CD8-positive, alpha-beta memory T cell (primary cell): ENCODE measurements at regions not wholly inside any gene's neighbourhood (a gene's known extent, or its start where the extent isn't known, plus 50 kb on each side); places are given as distances from the start of the nearest gene placed in this dataset.

ENCODE experiments used
- CTCF ChIA-PET: fragments of 350-600 bp; sonication (Branson Sonifier 250); formaldehyde crosslinking; loops from one replicate; lab custom pipeline; 2021; ENCODE audit warnings: antibody characterized with exemption; lab: Charles Lee
- POLR2A ChIA-PET: fragments of 350-600 bp; sonication (Branson Sonifier 250); formaldehyde crosslinking; loops from one replicate; lab custom pipeline; 2021; ENCODE audit warnings: antibody characterized with exemption; lab: Charles Lee
- DNase-seq, 5 donors: peaks; one replicate each; pipeline versions ENCODE4 v3.0.0 to v3.0.0-alpha.2; 2020 to 2022; ENCODE audit warnings: mixed read lengths in 1 of 5
- H3K27ac ChIP-seq: one replicate; pipeline ENCODE4 v1.7.0; 2013; ENCODE audit warnings: low read depth, mild to moderate bottlenecking, low read length, moderate library complexity
- H3K27me3 ChIP-seq: 2 replicates; pipeline ENCODE4 v1.7.0; 2013; ENCODE audit warnings: low read length, mild to moderate bottlenecking; ENCODE audit not compliant: insufficient read depth, poor library complexity, severe bottlenecking
- H3K36me3 ChIP-seq: 2 replicates; pipeline ENCODE4 v1.7.0; 2013; ENCODE audit warnings: mild to moderate bottlenecking, low read length, moderate library complexity; ENCODE audit not compliant: insufficient read depth
- H3K4me1 ChIP-seq: 2 replicates; pipeline ENCODE4 v1.7.0; 2013; ENCODE audit warnings: mild to moderate bottlenecking, low read length, moderate library complexity; ENCODE audit not compliant: insufficient read depth
- H3K4me3 ChIP-seq: 2 replicates; pipeline ENCODE4 v1.7.0; 2013; ENCODE audit warnings: mild to moderate bottlenecking, low read length
- H3K9me3 ChIP-seq: 2 replicates; pipeline ENCODE4 v1.7.0; 2013; ENCODE audit warnings: mild to moderate bottlenecking, low read length
- H3K27ac Mint-ChIP-seq, 8 donors: one replicate each; pipeline ENCODE4 v1.8.0; 2020 to 2021; ENCODE audit warnings: mixed read lengths in 8 of 8, mild to moderate bottlenecking in 6 of 8, inconsistent platforms in 3 of 8, moderate library complexity in 3 of 8
- H3K27me3 Mint-ChIP-seq, 2 donors: one replicate each; pipeline ENCODE4 v1.8.0; 2020 to 2021; ENCODE audit warnings: mixed read lengths in 2 of 2, mild to moderate bottlenecking in 1 of 2, moderate library complexity in 1 of 2
- H3K36me3 Mint-ChIP-seq, 3 donors: one replicate each; pipeline ENCODE4 v1.8.0; 2020 to 2021; ENCODE audit warnings: mixed read lengths in 3 of 3, inconsistent platforms in 1 of 3, mild to moderate bottlenecking in 1 of 3
- H3K4me1 Mint-ChIP-seq, 3 donors: one replicate each; pipeline ENCODE4 v1.8.0; 2020 to 2021; ENCODE audit warnings: mixed read lengths in 3 of 3, inconsistent platforms in 1 of 3, mild to moderate bottlenecking in 1 of 3
- H3K4me3 Mint-ChIP-seq, 7 donors: one replicate each; pipeline ENCODE4 v1.8.0; 2020 to 2021; ENCODE audit warnings: mixed read lengths in 7 of 7, mild to moderate bottlenecking in 6 of 7, moderate library complexity in 4 of 7, inconsistent platforms in 2 of 7
- H3K9me3 Mint-ChIP-seq, 5 donors: one replicate each; pipeline ENCODE4 v1.8.0; 2020 to 2022; ENCODE audit warnings: mixed read lengths in 5 of 5, mild to moderate bottlenecking in 3 of 5, moderate library complexity in 2 of 5, inconsistent platforms in 1 of 5

DNA sequence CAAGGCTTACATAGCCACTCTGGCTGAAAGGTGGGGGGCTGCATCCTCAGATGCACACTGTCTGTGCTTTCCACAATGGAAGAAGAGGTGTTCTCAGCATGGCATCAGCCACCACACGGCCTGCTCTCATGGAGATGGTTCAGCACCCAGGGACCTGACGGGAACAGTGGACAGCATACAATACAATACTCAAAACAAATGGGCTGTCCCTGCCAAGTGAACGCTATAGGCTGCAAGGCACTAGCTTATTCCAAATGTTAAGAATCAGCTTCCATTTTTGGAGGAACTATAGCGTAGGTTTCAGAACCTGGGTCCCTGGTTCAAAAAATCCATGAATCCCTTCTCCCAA lies 77.2 kb downstream of the ZNF608 start:
- no peaks in the 10 kb centered on the region for H3K27me3 ChIP-seq
- H3K36me3 ChIP-seq = no peaks in the 10 kb centered on the region
- Mint-ChIP-seq H3K9me3 (peaks cover 0 to 6% (median 0%) of the 10 kb centered on the region in 5 donors), H3K27ac (no peak overlapping the region), H3K4me1 (no peaks in the 10 kb centered on the region), H3K4me3 (no peak overlapping the region), H3K27me3 (no peaks in the 10 kb centered on the region), H3K36me3 (no peaks in the 10 kb centered on the region)
- POLR2A ChIA-PET = no interaction called here
- H3K4me1 ChIP-seq = no peaks in the 10 kb centered on the region
- H3K9me3 ChIP-seq = no peaks in the 10 kb centered on the region
- H3K4me3 ChIP-seq = no peak overlapping the region
- CTCF ChIA-PET = no interaction called here
- no peak for DNase-seq
- H3K27ac ChIP-seq = no peak overlapping the region

DNA sequence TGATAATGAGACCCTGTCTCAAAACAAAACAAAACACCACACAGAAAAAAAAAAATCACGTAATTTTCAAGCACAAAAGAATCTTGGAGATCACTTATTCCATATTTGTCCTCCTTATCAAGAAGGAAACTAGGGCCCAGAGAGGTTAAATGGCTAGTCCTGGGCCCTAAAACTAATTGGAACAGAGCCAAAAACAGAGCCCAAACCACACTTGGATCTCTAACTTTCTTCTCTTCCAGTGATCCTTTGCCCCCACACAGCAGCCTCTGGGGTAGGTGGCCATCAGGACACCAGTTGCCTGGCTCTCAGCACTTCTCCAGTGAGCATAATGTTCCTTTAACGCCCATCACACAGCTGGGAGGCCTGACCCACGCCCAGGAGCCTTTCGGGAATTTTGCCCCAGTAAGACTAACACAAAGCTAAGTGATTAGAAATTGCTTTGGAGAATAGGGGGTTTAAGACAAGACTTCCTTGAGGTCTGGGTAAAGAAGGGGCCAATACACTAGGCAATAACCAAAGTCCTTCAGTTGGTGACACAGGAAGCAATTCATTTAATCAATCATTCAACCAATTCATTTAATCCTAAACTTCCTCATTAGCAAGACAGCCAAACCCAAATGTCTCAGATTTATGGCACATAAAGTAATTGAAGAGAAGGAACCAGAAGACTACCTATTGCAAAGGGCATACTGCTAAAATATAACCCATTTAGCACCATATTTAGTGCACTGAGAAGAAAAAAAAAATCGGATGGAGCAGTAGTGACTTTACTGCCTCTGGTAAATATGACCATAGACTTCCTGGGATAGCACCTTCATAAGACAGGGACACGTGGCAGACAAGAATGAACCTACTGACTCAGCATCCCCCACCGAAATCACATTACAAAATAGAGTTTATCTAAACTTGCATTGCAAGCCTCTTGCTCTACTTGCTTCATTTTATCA lies 77.8 kb downstream of the ZNF608 start:
- Mint-ChIP-seq H3K27me3 (no peaks in the 10 kb centered on the region), H3K4me1 (no peaks in the 10 kb centered on the region), H3K4me3 (no peak overlapping the region), H3K27ac (no peak overlapping the region), H3K36me3 (no peaks in the 10 kb centered on the region), H3K9me3 (peaks cover 0 to 6% (median 0%) of the 10 kb centered on the region in 5 donors)
- H3K4me3 ChIP-seq = no peak overlapping the region
- no peak for DNase-seq
- POLR2A ChIA-PET = no interaction called here
- H3K4me1 ChIP-seq = no peaks in the 10 kb centered on the region
- no peak overlapping the region for H3K27ac ChIP-seq
- no peaks in the 10 kb centered on the region for H3K9me3 ChIP-seq
- H3K27me3 ChIP-seq = no peaks in the 10 kb centered on the region
- H3K36me3 ChIP-seq = no peaks in the 10 kb centered on the region
- CTCF ChIA-PET = no interaction called here

DNA sequence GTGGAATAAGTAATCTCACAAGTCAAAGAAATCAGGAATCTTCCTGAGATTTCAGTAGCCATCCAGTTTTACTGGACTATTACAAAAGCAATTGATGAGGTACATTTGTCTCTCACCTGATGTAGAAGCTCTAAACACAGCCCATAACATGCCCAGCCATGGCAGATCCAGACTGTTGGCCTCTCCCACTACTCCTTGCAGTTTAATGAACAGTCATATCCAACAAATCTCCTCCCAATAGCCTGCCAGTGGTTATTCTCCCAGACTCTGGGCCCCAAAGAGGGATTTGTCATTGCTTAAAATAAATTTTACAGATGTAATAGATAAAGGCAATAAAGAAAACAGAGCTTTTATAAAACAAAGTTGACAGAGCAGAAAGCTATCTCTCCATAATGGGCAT lies 80.8 kb downstream of the ZNF608 start:
- no peak overlapping the region for H3K27ac ChIP-seq
- ChIA-PET POLR2A (no interaction called here), CTCF (no interaction called here)
- Mint-ChIP-seq H3K36me3 (no peaks in the 10 kb centered on the region), H3K4me1 (no peaks in the 10 kb centered on the region), H3K27me3 (no peaks in the 10 kb centered on the region), H3K4me3 (no peak overlapping the region), H3K9me3 (peaks cover 0 to 6% (median 0%) of the 10 kb centered on the region in 5 donors), H3K27ac (no peak overlapping the region)
- H3K4me1 ChIP-seq = no peaks in the 10 kb centered on the region
- H3K27me3 ChIP-seq = no peaks in the 10 kb centered on the region
- no peaks in the 10 kb centered on the region for H3K36me3 ChIP-seq
- no peak overlapping the region for H3K4me3 ChIP-seq
- no peaks in the 10 kb centered on the region for H3K9me3 ChIP-seq
- no peak for DNase-seq

DNA sequence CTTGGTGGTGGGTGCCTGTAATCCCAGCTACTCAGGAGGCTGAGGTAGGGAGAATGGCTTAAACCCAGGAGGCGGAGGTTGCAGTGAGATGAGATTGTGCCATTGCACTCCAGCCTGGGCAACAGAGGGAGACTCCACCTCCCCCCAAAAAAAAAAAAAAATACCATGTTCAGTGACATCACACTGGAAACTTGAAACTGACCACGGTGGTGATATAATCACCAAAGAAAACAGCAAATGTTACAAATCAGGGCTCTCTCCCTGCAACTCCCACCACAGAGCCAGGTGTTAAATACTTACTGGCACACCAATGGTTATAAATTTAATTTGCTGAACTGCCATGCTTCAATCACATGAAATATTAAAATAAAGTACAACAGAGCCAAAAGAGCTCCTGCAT lies 81.4 kb downstream of the ZNF608 start:
- Mint-ChIP-seq H3K4me3 (no peak overlapping the region), H3K4me1 (no peaks in the 10 kb centered on the region), H3K9me3 (no peaks in the 10 kb centered on the region), H3K27ac (no peak overlapping the region), H3K27me3 (no peaks in the 10 kb centered on the region), H3K36me3 (no peaks in the 10 kb centered on the region)
- Histone ChIP-seq H3K9me3 (no peaks in the 10 kb centered on the region), H3K4me1 (no peaks in the 10 kb centered on the region), H3K27ac (no peak overlapping the region), H3K27me3 (no peaks in the 10 kb centered on the region), H3K36me3 (no peaks in the 10 kb centered on the region), H3K4me3 (no peak overlapping the region)
- CTCF ChIA-PET = no interaction called here
- no peak for DNase-seq
- POLR2A ChIA-PET = no interaction called here

DNA sequence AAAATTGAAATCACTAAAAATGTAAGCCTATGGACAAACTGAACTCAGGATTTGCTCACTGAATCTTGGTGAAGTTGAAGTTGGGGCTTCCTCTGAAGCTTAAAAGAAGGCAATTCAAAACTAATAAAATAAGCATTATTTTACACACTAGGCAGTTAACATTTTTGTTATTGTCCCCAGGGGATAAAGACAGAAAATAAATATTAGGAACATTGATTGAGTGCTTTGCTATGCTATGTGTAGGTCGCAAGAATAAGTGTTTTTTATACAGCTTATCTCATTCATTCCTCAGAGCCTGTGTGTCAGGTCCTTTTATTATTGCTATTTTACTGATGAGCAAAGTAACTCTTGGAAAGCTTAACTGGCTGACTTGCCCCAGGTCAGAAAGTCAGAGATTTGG lies 82.2 kb downstream of the ZNF608 start:
- no peak overlapping the region for H3K4me3 ChIP-seq
- ChIA-PET POLR2A (no interaction called here), CTCF (no interaction called here)
- Mint-ChIP-seq H3K4me3 (no peak overlapping the region), H3K4me1 (no peaks in the 10 kb centered on the region), H3K9me3 (no peaks in the 10 kb centered on the region), H3K27ac (no peak overlapping the region), H3K36me3 (no peaks in the 10 kb centered on the region), H3K27me3 (no peaks in the 10 kb centered on the region)
- H3K27me3 ChIP-seq = no peaks in the 10 kb centered on the region
- no peak overlapping the region for H3K27ac ChIP-seq
- H3K9me3 ChIP-seq = no peaks in the 10 kb centered on the region
- no peaks in the 10 kb centered on the region for H3K36me3 ChIP-seq
- DNase-seq = no peak
- no peaks in the 10 kb centered on the region for H3K4me1 ChIP-seq

DNA sequence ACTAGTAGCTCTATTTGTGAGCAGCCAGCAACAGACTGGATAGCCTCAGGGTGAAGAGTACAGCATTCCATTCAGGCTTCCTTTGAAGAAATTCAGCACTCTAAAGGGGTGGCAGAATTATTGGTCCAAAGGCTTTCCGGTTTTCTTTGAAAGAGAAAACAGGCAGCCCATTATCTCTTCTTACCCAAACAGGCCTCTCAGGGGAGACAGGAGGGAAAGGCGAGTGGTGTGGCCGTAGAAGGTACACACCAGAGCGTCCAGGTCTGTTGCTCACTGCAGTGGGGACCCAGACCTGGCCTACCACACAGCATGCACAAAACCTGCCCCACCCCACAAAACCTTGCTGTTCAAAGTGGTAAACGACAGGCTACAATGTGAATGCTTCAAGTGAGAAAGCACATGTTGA lies 83.3 kb downstream of the ZNF608 start:
- POLR2A ChIA-PET = no interaction called here
- H3K4me1 Mint-ChIP-seq = no peaks in the 10 kb centered on the region

DNA sequence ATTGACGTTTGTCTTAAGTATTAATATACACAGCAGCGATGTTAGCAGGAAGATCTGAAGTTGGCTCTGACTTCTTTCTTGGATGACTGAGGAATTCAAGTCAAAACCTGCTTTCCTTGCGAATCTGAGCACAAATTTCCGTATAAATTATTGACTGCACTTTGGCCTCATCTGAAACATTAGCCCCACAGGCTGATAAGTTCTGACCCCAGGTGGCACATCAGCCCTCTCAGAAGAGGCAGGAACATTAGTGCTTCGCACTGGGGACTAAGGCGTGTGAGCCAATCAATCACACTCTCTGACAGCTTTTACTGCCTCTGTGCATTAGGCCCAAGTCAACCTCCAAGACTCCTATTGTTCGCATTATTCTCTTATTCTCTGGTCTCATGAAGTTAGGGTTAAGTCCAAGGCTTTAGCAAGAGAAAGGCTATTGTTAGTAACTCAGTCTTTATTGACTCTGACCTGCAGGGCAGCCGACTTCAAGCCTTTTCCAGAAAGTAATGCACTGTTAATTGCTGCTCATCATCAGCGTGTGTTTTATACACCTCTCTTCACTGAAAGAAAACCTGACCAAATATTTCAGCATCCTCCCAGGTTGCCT lies 84.2 kb downstream of the ZNF608 start:
- no peaks in the 10 kb centered on the region for H3K36me3 Mint-ChIP-seq
- no peak for DNase-seq
- H3K4me1 Mint-ChIP-seq = no peaks in the 10 kb centered on the region
- ChIA-PET CTCF (no interaction called here), POLR2A (no interaction called here)
- Histone ChIP-seq H3K9me3 (no peaks in the 10 kb centered on the region), H3K4me3 (no peak overlapping the region), H3K27ac (no peak overlapping the region), H3K4me1 (no peaks in the 10 kb centered on the region), H3K27me3 (no peaks in the 10 kb centered on the region), H3K36me3 (no peaks in the 10 kb centered on the region)
- H3K4me3 Mint-ChIP-seq = no peak overlapping the region
- no peaks in the 10 kb centered on the region for H3K9me3 Mint-ChIP-seq
- no peaks in the 10 kb centered on the region for H3K27me3 Mint-ChIP-seq
- H3K27ac Mint-ChIP-seq = no peak overlapping the region

More for the DNA sequence above, 83.3 kb downstream of the ZNF608 start:
- Histone ChIP-seq H3K4me3 (no peak overlapping the region), H3K27me3 (no peaks in the 10 kb centered on the region), H3K27ac (no peak overlapping the region), H3K36me3 (no peaks in the 10 kb centered on the region), H3K4me1 (no peaks in the 10 kb centered on the region), H3K9me3 (no peaks in the 10 kb centered on the region)
- Mint-ChIP-seq H3K27me3 (no peaks in the 10 kb centered on the region), H3K36me3 (no peaks in the 10 kb centered on the region), H3K27ac (no peak overlapping the region), H3K4me3 (no peak overlapping the region), H3K9me3 (no peaks in the 10 kb centered on the region)
- DNase-seq = no peak
- CTCF ChIA-PET = no interaction called here

DNA sequence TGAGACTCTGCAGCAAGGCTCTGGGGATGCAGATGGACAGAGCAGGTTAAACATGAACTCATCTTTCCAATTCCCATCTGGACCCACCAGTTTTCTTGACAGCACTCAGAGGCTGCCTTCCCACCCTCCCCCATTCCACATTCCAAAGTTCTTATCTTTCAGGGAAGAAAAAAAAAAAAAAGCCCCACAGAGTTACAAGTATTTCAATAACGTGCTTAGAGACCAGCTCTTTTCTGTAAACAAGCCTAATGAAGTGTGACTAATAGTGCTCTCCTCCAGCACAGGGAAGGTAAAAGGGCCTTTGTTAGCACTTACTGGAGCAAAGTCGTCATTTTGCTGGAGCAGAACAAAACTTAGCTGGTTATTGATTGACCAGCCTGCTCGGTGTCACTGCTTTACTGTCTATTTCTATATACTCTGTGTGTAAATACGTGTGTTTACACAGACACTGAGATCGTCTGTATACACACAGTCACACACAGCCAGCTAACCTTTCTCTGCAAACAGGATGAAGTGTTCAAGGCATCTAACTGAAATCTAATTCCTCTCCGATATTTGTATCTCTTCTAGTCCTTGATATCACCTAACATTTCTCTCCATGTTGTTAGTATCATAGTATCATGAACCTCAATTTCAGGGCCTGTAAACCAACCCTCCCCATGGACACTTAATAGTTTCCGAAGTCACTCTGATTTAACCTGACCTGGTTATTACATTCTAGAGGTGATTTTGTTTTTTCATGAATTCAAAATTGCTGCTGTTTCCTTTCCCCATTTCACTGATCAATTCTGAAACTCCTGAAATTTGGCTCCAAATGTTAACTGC lies 84.9 kb downstream of the ZNF608 start:
- CTCF ChIA-PET = no interaction called here

More for the DNA sequence above, 84.9 kb downstream of the ZNF608 start:
- Mint-ChIP-seq H3K9me3 (no peaks in the 10 kb centered on the region), H3K4me3 (no peak overlapping the region), H3K36me3 (no peaks in the 10 kb centered on the region), H3K27ac (no peak overlapping the region), H3K4me1 (no peaks in the 10 kb centered on the region), H3K27me3 (no peaks in the 10 kb centered on the region)
- Histone ChIP-seq H3K9me3 (no peaks in the 10 kb centered on the region), H3K36me3 (no peaks in the 10 kb centered on the region), H3K4me1 (no peaks in the 10 kb centered on the region), H3K27me3 (no peaks in the 10 kb centered on the region), H3K4me3 (no peak overlapping the region), H3K27ac (no peak overlapping the region)
- DNase-seq = no peak
- POLR2A ChIA-PET = no interaction called here
